ENCODE measurements at regions not wholly inside any gene's neighbourhood (a gene's known extent, or its start where the extent isn't known, plus 50 kb on each side); places are given as distances from the start of the nearest gene placed in this dataset.
A peak's percentile ranks its signal among the peaks of the same experiment; 100 is the strongest.
"Not testable (repeated sequence)": the region's sequence is repeated elsewhere in the genome, so short reads cannot be mapped to it uniquely, and the experiment has no call there.

- no peak for DNase-seq (ENCODE audit: low spot score)
These were observed 721.9 kb downstream of the METTL4 start for GRCh38 chr18:1849386-1849785.

GRCh38 chr18:1857281-1857680, 714.0 kb downstream of the METTL4 start:
- DNase-seq (ENCODE audit: low spot score): not testable (repeated sequence)

GRCh38 chr18:1861473-1861872, 709.8 kb downstream of the METTL4 start:
- DNase-seq (ENCODE audit: low spot score): no peak

GRCh38 chr18:1865869-1866268, 705.4 kb downstream of the METTL4 start:
- no peak for DNase-seq (ENCODE audit: low spot score)

GRCh38 chr18:1872274-1872673, 699.0 kb downstream of the METTL4 start:
- no peak for DNase-seq (ENCODE audit: low spot score)

GRCh38 chr18:1875219-1875618, 696.1 kb downstream of the METTL4 start:
- DNase-seq (ENCODE audit: low spot score): no peak

- no peak for DNase-seq (ENCODE audit: low spot score)
These were observed 686.7 kb downstream of the METTL4 start for GRCh38 chr18:1884623-1885022.

- DNase-seq (ENCODE audit: low spot score): no peak
These were observed 679.7 kb downstream of the METTL4 start for GRCh38 chr18:1891641-1892040.

- DNase-seq (ENCODE audit: low spot score): no peak
These were observed 679.1 kb downstream of the METTL4 start for GRCh38 chr18:1892191-1892590.

GRCh38 chr18:1895456-1896185, 675.7 kb downstream of the METTL4 start:
- no peak for DNase-seq (ENCODE audit: low spot score)

GRCh38 chr18:1906421-1906820, 664.9 kb downstream of the METTL4 start:
- no peak for DNase-seq (ENCODE audit: low spot score)

- no peak for DNase-seq (ENCODE audit: low spot score)
These were observed 663.7 kb downstream of the METTL4 start for GRCh38 chr18:1907470-1908206.

GRCh38 chr18:1914489-1914888, 656.8 kb downstream of the METTL4 start:
- peak; percentile 28 for DNase-seq (ENCODE audit: low spot score)

GRCh38 chr18:1916869-1917523, 654.3 kb downstream of the METTL4 start:
- DNase-seq (ENCODE audit: low spot score): no peak

GRCh38 chr18:1917569-1917968, 653.7 kb downstream of the METTL4 start:
- DNase-seq (ENCODE audit: low spot score): no peak

- DNase-seq (ENCODE audit: low spot score): no peak
These were observed 649.2 kb downstream of the METTL4 start for GRCh38 chr18:1922066-1922465.

GRCh38 chr18:1928711-1929110, 642.6 kb downstream of the METTL4 start:
- no peak for DNase-seq (ENCODE audit: low spot score)

- DNase-seq (ENCODE audit: low spot score): no peak
These were observed 641.6 kb downstream of the METTL4 start for GRCh38 chr18:1929720-1930119.

GRCh38 chr18:1930291-1931270, 640.7 kb downstream of the METTL4 start:
- no peak for DNase-seq (ENCODE audit: low spot score)

GRCh38 chr18:1952486-1952885, 618.8 kb downstream of the METTL4 start:
- no peak for DNase-seq (ENCODE audit: low spot score)

- DNase-seq (ENCODE audit: low spot score): no peak
These were observed 616.6 kb downstream of the METTL4 start for GRCh38 chr18:1954583-1955312.
